ENCODE measurements at regions not wholly inside any gene's neighbourhood (a gene's known extent, or its start where the extent isn't known, plus 50 kb on each side); places are given as distances from the start of the nearest gene placed in this dataset.
"Not testable (repeated sequence)": the region's sequence is repeated elsewhere in the genome, so short reads cannot be mapped to it uniquely, and the experiment has no call there.

DNA sequence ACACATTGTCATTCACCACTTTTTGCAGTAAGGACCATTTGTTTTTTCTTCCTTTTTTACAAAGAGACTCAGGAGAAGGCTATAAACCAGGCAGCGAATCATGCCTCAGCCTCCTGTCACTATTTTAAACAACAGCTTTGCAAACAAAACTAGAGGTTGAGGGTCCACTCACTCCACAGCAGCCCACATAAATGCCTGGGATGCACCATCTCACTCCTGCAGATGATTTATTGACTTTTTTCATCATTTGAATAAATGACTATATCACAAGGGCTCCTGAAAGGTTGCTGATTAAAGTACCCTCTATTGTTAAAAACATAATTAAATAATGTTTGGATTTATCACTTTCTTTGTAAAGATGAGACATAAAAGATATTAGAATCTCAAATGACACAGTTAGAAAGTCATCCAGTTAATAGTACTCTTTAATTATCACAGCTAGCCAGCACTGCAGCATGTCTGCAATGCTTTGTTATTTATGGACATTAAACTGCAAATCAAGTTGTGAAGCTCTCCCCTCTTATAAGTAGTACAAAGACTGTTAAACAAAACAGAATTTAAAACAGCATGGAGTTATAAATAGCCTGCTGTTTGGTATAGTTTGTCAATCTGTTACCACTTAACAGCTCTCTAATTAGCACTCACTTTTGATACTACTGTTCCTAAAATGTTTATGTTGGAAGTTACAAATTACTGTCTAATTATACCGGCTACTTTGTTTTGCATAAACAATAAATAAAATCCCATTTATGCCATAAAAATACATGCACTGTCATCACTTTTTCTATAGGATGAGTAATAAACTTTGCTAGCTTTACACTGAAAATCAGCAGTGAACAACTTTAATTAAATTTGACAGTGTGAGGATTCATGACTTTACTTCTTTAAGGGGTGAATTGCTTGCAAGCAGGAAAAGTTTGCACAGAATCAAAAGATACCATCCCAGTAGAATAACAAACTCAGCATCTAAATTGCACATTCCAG lies 853.2 kb downstream of the UQCRFS1 start:
- no peak for DNase-seq (ENCODE audit: low read depth)

DNA sequence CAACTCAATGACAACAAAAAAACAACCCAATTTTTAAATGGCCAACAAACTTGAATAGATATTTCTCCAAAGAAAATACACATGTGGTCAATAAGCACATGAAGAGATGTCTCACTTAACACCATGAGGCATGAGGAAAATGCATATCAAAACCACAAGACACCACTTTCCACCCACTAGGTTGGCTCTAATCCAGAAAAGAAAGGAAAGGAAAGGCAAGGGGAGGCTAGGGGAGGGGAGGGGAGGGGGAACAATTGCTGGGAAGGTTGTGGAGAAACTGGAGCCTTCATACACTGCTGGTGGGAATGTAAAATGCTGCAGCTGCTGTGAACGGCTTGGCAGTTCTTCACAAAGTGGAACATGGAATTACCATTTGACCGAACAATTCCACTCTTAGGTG lies 854.3 kb downstream of the UQCRFS1 start:
- no peak for DNase-seq (ENCODE audit: low read depth)

DNA sequence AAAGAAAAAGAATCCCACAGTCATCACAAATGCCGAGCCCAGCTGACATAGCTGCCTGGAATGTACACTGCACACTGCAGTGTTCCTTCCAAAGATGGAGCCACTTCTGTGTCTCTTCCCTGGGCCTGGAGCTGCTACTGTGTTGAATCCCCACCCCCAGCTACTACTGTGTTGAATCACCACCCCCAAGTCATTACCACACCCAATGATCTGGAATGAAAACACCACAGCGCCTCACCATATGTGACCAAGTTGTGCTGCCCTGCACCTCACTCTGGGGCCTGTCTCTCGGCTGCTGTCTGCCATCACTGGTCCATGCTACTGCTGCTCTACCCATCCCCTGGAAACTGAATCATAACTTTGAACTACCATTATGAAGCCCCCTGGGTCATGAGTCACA lies 861.2 kb downstream of the UQCRFS1 start:
- peak; percentile 1 for DNase-seq (ENCODE audit: low read depth)

DNA sequence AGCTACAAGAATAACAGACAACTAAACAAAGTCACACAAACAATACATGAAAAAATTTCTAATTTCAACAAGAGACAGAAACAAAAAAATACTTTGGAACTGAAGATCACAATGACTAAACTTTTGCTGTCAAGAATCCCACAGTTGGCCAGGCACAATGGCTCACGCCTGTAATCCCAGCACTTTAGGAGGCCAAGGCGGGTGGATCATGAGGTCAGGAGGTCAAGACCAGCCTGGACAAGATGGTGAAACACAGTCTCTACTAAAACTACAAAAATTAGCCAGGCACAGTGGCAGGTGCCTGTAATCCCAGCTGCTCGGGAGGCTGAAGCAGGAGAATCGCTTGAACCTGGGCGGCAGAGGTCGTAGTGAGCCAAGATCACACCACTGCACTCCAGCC lies 861.6 kb downstream of the UQCRFS1 start:
- not testable (repeated sequence) for DNase-seq (ENCODE audit: low read depth)

DNA sequence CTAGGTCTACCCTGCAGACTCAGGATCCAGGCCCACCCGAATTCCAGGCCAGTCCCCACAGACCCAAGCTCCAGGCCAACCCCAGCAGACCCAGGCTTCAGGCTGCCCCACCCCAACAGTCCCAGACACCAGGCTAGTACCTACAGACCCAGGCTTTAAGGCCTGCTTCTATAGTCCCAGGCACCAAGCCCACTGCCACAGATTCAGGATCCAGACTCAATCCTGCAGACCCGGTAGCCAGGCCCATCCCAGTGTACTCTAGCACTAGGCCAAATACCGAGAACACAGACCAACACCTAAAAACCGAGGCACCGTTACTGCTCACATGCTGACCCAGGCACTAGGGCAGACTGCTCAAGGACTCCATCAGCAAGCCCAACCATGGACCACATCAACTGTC lies 862.3 kb downstream of the UQCRFS1 start:
- DNase-seq (ENCODE audit: low read depth), result no peak

DNA sequence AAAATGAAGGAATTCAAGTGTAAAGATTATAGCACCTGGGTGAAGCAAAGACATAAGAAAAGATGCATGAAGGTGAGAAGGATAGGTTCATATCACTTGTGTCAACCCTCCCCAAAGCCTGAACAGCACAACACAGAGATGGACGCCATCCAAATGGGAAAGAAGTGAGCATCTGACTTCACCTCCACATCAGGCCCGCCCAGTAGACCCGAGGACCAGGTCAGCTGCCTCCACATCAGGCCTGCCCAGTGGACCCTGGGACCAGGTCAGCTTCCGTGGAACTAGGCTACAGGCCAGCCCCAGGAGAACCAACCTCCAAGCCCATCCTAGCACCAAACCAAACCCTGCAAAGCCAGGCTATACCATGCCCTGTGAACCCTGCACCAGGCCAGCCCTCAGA lies 862.9 kb downstream of the UQCRFS1 start:
- no peak for DNase-seq (ENCODE audit: low read depth)

DNA sequence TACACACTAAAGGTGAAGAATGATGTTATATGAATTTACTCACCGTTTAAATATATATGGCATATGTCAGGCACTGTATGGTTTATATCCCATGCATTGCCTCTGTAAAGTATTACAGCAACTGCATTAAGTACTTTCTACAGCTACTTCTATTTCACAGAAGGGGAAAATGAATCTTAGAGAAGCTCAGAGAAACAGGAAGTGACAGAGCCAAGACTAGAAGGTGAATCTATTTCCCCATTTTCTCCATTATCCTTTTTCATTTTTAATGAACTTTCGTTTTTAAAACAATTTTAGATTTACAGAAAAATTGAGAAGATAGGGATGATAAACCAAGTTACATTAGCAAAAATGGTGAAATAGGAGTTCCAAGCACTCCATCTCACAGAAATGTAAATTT lies 863.3 kb downstream of the UQCRFS1 start:
- no peak for DNase-seq (ENCODE audit: low read depth)

DNA sequence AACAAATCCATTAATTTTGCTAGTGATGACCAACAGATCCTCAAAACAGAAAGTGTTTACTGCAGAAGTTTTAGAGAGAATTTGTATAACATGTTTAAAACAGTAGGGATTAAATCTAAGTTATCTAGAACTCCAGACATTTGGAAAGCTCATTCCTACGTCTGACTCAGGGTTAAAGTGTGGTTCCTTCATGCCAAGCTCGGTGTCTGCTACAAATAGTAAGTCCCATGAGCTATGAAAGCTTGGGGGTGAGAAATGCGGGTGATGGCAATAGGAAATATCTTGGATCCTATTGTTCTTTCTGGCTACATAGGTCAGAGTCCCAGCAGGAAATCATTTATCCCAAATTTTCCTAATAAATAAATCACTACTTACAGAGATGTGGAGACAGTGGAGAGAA lies 867.1 kb downstream of the UQCRFS1 start:
- no peak for DNase-seq (ENCODE audit: low read depth)

DNA sequence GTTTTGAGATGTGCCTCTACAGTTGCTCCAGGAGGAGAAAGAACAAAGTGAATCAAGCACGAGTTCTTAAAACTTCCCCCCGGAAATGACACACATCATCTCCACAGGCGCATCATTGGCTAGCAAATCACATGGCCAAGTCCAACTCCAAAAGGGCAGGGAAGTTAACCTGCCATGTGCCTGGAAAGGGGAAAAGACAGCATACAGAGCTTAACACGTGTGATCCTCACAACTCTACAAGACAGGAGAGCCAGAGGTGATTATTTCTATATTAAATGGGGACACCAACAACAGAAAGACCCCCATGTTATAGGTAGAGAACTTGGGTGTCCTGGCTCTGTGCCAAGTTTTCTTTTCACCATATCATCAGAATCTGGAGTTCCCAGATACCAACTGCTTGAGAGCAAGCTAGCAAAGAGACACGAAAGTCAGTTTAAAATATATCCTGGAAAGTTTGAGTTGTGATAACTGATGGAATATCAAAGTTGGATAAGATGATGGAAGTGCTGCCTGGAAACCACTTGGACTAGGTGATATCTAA lies 871.1 kb downstream of the UQCRFS1 start:
- no peak for DNase-seq (ENCODE audit: low read depth)

DNA sequence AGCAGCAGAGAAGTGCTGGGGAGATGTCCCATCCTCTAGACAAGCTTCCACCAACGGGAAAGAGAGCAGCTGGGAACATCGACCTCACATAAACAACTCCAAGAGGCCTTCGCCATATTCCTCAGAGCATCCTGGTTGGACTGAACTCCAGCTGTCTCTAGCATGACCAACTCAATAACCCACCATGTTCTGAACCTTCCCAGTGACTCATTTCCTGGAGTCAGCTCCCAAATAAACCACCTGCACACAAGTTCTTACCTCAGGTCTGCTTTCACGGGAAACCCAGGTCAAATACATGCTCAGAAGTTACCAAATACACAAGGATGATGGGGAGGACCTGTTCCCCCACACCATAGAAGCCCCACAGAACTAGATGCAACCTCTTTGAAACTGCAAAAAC lies 878.5 kb downstream of the UQCRFS1 start:
- DNase-seq (ENCODE audit: low read depth), result no peak

DNA sequence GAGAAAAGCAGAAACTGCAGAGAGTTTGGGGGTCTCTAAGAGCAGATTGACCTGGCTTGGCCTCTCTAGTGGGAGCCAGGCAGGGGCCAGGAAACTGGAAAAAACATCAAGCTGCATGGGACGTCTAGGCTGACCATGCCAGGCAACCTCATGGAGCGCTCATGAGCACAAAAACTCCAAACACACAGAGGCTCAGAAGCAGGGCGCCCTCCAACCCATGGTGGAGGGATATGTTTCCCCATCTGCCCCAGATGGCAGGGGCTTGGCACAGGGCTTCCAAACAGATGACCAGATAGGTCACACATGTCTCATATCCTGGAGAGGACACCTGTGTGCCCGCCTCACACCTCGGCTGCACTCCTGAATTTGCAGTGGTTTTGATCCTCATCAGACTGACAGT lies 879.0 kb downstream of the UQCRFS1 start:
- DNase-seq (ENCODE audit: low read depth), result no peak

DNA sequence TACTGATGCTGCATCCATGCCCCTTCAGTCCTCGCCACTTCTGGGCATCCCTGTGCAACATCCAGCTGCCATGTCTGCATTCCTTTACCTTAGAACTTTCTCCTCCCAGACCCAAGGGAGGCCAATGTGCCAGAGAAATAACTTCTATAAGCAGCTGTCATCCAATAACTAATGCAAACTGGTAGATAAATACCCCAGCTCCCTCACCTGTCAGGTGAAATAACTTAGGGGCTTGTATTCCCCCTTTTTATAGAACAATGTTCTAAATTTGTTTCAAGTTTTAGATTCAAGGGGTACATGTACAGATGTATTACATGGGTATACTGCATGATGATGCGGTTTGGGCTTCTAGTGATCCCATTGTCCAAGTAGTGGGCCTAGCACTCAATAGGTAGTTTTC lies 880.1 kb downstream of the UQCRFS1 start:
- DNase-seq (ENCODE audit: low read depth), result no peak

DNA sequence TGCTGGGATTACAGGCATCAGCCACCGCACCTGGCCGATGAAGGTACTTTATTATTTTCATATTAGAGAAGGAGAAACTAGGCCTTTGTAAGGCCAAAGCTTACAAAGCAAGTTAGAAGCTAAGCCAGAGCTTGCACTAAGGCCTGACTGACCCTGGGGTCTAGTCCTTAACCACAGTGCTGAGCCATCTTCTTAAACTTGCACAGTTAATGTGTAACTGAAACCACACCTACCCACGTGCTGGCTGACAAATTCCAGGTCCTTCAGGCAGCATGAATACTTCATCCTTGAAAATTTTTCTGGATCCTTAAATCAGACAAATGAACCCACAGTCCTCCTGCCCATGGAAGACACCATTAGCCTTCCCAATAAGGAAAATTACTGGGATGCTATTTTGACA lies 880.6 kb downstream of the UQCRFS1 start:
- no peak for DNase-seq (ENCODE audit: low read depth)

DNA sequence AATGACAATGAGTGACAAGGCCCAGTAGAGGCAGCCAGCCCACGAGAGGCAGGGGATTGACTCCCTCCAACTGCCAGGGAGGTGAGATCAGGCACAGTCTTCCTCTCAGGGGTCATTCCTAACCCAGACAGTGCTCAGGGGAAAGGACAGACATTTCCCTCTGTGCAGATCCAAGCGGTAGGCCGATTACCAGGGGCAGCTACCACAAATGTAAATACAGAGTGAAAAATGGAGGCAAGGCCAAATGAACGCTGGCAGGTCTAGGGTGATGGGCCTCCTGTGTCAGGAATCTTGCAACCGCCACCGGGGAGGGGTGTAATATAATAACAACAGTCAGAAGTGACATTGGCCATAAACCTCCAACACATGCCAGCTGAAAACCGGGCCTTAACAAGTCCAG lies 881.4 kb downstream of the UQCRFS1 start:
- DNase-seq (ENCODE audit: low read depth), result no peak

DNA sequence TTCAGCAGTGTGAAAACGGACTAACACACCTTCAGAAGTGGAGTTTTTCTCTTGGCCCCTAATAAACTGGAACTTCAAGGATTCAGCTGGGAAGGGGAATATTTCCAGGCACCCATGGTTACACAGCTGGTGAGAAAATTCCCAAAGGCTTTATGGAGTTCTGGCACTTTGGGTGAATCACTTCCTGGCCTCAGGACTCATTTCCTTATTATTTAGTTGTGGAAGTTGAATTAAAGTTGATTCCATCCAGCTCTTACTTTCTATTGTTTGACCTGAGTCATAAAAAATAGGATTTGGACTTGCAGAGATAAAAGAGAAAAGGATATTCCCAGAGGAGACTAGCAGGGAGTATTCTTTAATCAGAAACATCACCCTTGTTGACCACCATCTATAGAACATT lies 882.1 kb downstream of the UQCRFS1 start:
- no peak for DNase-seq (ENCODE audit: low read depth)

DNA sequence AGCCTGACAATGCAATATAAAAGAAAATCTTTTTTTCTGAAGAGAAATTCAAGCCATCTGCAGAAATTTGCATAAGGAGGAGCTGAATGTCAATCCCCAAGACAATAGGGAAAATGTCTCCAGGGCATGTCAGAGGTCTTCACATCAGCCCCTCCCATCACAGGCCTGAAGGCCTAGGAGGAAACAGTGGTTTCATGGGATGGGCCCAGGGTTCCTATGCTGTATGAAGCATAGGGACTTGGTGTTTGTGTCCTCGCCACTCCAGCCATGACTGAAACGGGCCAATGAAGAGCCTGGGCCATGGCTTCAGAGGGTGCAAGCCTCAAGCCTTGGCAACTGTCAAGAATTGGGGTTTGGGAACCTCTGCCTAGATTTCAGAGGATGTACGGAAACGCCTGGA lies 883.5 kb downstream of the UQCRFS1 start:
- DNase-seq (ENCODE audit: low read depth), result no peak

DNA sequence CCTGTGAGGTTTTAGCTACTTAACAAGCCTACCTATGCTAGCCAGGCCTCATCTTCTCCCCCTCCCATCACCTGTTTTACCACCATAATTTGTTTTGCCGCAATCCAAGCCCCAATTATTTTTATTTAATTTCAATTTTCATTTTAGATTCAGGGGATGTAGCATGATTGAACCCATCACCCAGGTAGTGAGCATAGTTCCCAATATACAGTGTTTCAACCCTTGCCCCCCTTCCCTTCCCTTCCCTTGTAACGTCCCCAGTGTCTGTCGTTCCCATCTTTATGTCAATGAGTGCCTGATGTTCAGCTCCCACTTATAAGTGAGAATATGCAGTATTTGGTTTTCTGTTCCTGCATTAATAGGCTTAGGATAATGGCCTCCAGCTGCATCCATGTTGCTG lies 885.0 kb downstream of the UQCRFS1 start:
- no peak for DNase-seq (ENCODE audit: low read depth)

DNA sequence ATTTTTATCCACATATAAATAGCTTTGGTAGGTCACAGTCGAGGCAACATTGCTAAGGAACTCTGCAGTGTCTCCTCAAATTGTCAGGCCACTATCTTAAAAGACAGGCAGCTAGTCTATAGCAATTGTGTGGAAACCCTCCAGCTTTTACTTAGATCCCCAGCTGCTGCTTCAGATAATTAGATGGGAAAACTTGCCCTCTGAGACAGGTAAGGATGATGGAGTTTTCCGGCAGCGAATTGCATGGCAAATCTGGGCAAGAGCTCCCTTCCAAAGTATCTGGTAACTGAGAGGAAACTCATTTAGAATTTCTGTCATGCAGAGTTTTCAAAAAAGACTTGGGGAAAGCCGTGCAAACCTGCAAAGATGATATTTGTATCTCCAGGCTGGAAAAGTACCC lies 886.2 kb downstream of the UQCRFS1 start:
- DNase-seq (ENCODE audit: low read depth), result no peak

DNA sequence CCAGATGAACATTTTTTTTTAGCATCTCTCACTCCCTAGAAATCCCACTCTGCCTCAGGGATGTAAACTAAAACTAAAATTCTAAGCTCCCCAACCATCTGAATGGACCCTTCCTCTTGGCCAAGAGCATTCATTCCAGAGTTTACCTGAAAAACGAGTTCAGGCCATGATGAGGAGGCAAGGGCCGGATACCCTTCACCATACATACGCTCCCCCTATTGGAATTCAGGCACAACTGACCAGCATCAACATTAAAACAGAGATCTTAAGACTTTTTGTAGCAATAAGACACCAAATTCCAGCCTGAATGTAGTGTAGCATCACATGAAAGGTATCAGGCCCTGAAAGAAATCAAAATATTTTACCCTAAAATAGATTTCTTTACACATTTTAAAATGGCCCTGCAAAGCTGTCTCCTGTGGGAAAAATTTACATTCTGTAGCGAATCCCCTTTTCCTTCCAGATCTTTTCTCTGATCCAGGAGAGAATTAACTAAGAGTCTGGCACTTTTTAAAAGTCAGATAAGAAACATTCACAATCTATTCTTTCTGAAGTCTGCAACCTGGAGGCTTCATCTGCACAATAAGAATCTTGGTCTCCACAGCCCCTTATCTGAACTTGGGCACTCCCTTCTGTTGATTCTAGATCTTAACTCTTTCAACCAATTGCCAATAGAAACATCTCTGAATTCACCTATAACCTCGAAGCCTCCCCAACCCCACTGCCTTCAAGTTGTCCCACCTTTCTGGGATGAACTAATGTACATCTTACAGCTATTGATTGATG lies 888.5 kb downstream of the UQCRFS1 start:
- no peak for DNase-seq (ENCODE audit: low read depth)

DNA sequence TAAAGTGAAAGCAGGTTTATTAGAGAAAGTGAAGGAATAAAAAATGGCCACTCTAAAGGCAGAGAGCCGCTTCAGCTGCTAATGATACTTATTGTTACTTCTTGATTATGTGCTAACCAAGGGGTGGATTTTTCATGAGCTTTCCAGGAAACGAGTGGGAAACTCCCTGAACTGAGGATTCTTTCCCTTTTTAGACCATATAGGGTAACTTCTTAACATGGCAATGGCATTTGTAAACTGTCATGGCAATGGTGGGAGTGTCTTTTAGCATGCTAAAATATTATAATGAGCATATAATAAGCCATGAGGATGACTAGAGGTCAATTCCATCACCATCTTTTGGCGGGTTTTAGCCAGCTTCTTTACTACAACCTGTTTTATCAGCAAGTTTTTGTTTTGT lies 890.0 kb downstream of the UQCRFS1 start:
- no peak for DNase-seq (ENCODE audit: low read depth)

DNA sequence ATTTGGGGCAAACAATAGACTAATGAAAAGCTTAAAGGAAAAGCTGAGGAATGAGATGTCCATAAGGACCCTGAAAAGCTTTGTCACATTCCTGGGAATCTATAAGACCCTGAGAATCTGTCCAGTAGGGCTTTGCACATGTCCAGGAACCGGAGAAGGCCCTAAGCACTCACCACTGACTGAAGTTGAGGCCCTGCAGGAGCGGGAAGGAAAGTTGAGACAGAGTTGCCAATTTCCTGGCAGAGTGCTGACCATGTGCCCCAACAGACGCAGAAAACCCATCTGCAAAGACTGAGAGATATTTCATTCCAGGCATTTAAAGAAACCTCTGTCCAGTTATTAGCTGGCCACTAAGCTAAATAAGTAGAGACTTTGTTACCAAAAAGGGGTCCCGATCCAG lies 890.5 kb downstream of the UQCRFS1 start:
- DNase-seq (ENCODE audit: low read depth), result no peak

DNA sequence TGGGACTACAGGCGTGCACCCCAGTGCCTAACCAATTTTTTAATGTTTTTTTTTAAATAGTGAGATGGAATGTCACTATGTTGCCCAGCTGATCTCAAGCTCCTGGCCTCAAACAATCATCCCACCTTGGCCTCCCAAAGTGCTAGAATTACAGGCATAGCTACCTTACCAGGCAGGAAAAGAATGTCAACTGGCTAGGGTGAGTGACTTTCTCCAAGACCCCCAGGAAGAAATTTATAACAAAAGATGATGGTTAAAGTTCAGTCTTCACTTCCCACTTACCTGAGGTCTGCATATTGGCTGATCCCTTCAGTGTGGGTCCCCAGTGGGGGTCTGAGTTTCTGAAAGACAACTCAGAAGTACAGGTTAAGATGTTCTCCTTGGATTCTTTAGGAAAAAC lies 893.0 kb downstream of the UQCRFS1 start:
- DNase-seq (ENCODE audit: low read depth), result no peak

DNA sequence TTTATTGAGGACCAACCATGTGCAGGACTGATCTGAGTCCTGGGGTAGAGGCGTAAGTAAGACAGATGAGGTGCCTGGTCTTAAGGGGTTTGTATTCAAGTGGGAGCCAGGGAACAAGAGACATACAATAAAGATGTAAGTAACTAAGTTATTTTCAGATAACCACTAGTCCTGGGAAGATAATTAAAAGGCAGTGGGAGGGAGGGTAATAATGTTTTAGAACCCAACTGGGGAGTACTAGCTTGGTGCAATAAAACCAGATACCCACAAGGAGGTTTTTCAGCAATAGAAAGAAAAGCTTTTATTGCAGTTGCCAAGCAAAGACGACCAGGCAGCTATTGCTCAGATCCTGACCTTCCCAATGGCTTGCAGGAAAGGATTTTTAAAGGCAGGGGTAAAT lies 893.7 kb downstream of the UQCRFS1 start:
- no peak for DNase-seq (ENCODE audit: low read depth)

Data from ELR (cell line).